K562 (cell line): ENCODE measurements at regions not wholly inside any gene's neighbourhood (a gene's known extent, or its start where the extent isn't known, plus 50 kb on each side); places are given as distances from the start of the nearest gene placed in this dataset.

Experiments used
- ATAC-seq: fragments of 200-7000 bp; cut with Tn5 transposase; 3 replicates; pipeline ENCODE4 v1.9.1; 2020; ENCODE audit warnings: moderate library complexity
- BruUV-seq: library from RNA; stranded (reverse); fragments of 400-500 nt; replicated peaks from 2 replicates; lab custom pipeline; 2021; lab: Mats Ljungman, UMichigan
- CTCF ChIA-PET: fragments of 300-600 bp; formaldehyde crosslinking; extraction: SDS; loops from one replicate; lab custom pipeline; 2021; ENCODE audit warnings: low intra/inter-chr PET ratio; lab: Yijun Ruan, JAX
- POLR2A ChIA-PET: fragments of 300-600, 350-650 bp; sonication (Branson Sonifier 250); formaldehyde crosslinking; extraction: SDS; loops from one replicate; lab custom pipeline; 2021; ENCODE audit warnings: antibody characterized with exemption, inconsistent platforms; lab: Yijun Ruan, JAX
- DNase-seq, 4 experiments: peaks; one replicate each; pipeline versions ENCODE4 v3.0.0 to v3.0.0-alpha.2; 2011 to 2018; ENCODE audit warnings: low spot score in 3 of 4, mixed read lengths in 3 of 4; ENCODE audit errors: extremely low read depth in 1 of 4
- FAIRE-seq: peaks from 2 replicates; lab custom pipeline; 2011; peaks lifted over from hg19 to GRCh38; lab: Jason Lieb, UNC
- H2AFZ ChIP-seq: 2 replicates; pipeline ENCODE4 v1.6.0; 2011; ENCODE audit warnings: low read depth, low read length, control low read depth, inconsistent platforms
- H3K27ac ChIP-seq: fragments of 200-600 bp; 3 replicates; pipeline ENCODE4 v1.8.0; 2011; ENCODE audit warnings: low read depth, mild to moderate bottlenecking, control low read depth, inconsistent platforms, low read length, moderate library complexity, mixed read lengths; ENCODE audit errors: extremely low read depth
- H3K27me3 ChIP-seq, 2 experiments: fragments of 300-600 bp in 1 of 2; 2 replicates in 1 of 2; 3 replicates in 1 of 2; pipeline versions ENCODE4 v1.6.0 to v1.8.0; 2011; ENCODE audit warnings: inconsistent platforms in 2 of 2, low read length in 2 of 2, mild to moderate bottlenecking in 1 of 2, mixed read lengths in 1 of 2, moderate library complexity in 1 of 2; ENCODE audit not compliant: control insufficient read depth in 2 of 2, insufficient read depth in 2 of 2
- H3K36me3 ChIP-seq: fragments of 300-600 bp; 3 replicates; pipeline ENCODE4 v1.8.0; 2011; ENCODE audit warnings: mild to moderate bottlenecking, low read length, inconsistent platforms; ENCODE audit not compliant: control insufficient read depth, insufficient read depth
- H3K4me1 ChIP-seq, 2 experiments: fragments of 200-600 bp in 1 of 2; replicated peaks in 1 of 2; 2 replicates in 1 of 2; 3 replicates in 1 of 2; pipeline versions ENCODE4 v1.5.1 to v1.8.0; 2011; ENCODE audit warnings: inconsistent platforms in 2 of 2, low read length in 2 of 2, mild to moderate bottlenecking in 1 of 2, mixed read lengths in 1 of 2, moderate library complexity in 1 of 2; ENCODE audit not compliant: control insufficient read depth in 2 of 2, insufficient read depth in 2 of 2
- H3K4me2 ChIP-seq: 2 replicates; pipeline ENCODE4 v1.6.1; 2011; ENCODE audit warnings: low read length, control low read depth, inconsistent platforms, mixed read lengths; ENCODE audit not compliant: insufficient read depth
- H3K4me3 ChIP-seq: fragments of 200-600 bp; sonication (generic), shearing (Covaris generic); 2 replicates; pipeline ENCODE4 v1.5.1; 2016; ENCODE audit warnings: control low read depth, inconsistent platforms
- H3K79me2 ChIP-seq: fragments of 200-600 bp; 3 replicates; pipeline ENCODE4 v1.8.0; 2011; ENCODE audit warnings: low read length, inconsistent platforms; ENCODE audit not compliant: control insufficient read depth, insufficient read depth
- H3K9ac ChIP-seq, 2 experiments: 2 replicates each; pipeline versions ENCODE4 v1.6.0 to v1.6.1; 2011; ENCODE audit warnings: low read depth in 2 of 2, low read length in 2 of 2, control low read depth in 1 of 2, inconsistent platforms in 1 of 2, mild to moderate bottlenecking in 1 of 2, mixed read lengths in 1 of 2; ENCODE audit not compliant: insufficient read depth in 1 of 2
- H3K9me1 ChIP-seq: one replicate; pipeline ENCODE4 v1.6.0; 2011; ENCODE audit warnings: inconsistent platforms, mild to moderate bottlenecking, low read length, moderate library complexity; ENCODE audit not compliant: control insufficient read depth, insufficient read depth
- H3K9me3 ChIP-seq: replicated peaks from 2 replicates; pipeline ENCODE4 v1.5.1; 2011; ENCODE audit warnings: low read depth, low read length, inconsistent platforms; ENCODE audit not compliant: control insufficient read depth, insufficient read depth
- H4K20me1 ChIP-seq: replicated peaks from 2 replicates; pipeline ENCODE4 v1.6.1; 2011; ENCODE audit warnings: low read length, inconsistent platforms, mixed read lengths; ENCODE audit not compliant: control insufficient read depth, insufficient read depth
- CBX8 ChIP-seq: fragments of 200-600 bp; sonication (generic); IDR thresholded peaks from 2 replicates; pipeline ENCODE4 v1.6.1; 2012; ENCODE audit warnings: borderline replicate concordance, mixed run types, low read depth, mild to moderate bottlenecking, moderate library complexity, mixed read lengths, low read length, control low read depth, inconsistent platforms; ENCODE audit not compliant: poor library complexity, severe bottlenecking; ENCODE audit errors: extremely low read depth
- EP400 ChIP-seq: fragments of 450-650 bp; IDR thresholded peaks from 2 replicates; pipeline ENCODE4 v1.6.1; 2017; ENCODE audit warnings: antibody characterized with exemption, mild to moderate bottlenecking, moderate library complexity
- GABPB2 ChIP-seq: fragments of 250-450 bp; sonication (Bioruptor Pico); conservative IDR thresholded peaks from 2 replicates; pipeline ENCODE4 v1.5.1; 2021; ENCODE audit warnings: mild to moderate bottlenecking
- GTF2A2 ChIP-seq: IDR thresholded peaks from 2 replicates; pipeline ENCODE4 v1.6.1; 2016; ENCODE audit warnings: mild to moderate bottlenecking, missing genetic modification characterization, missing compliant biosample characterization
- NFATC3 ChIP-seq: fragments of 450-650 bp; IDR thresholded peaks from 2 replicates; pipeline ENCODE4 v1.6.1; 2017; ENCODE audit warnings: mild to moderate bottlenecking
- PHB2 ChIP-seq: fragments of 450-650 bp; IDR thresholded peaks from 2 replicates; pipeline ENCODE4 v1.6.1; 2017; ENCODE audit warnings: low read depth
- PURB ChIP-seq: sonication (generic); formaldehyde crosslinking; IDR thresholded peaks from 2 replicates; pipeline ENCODE4 v1.9.0; 2021; ENCODE audit warnings: low read depth, mild to moderate bottlenecking, missing genetic modification reagents
- SNIP1 ChIP-seq: fragments of 450-650 bp; IDR thresholded peaks from 2 replicates; pipeline ENCODE4 v1.7.1; 2017; ENCODE audit warnings: low read depth, mild to moderate bottlenecking
- SRSF7 ChIP-seq: fragments of 200-400 bp; formaldehyde crosslinking; optimal IDR thresholded peaks from 2 replicates; pipeline ENCODE3; 2017; ENCODE audit warnings: mild to moderate bottlenecking, low read depth, low read length
- TAF15 ChIP-seq: fragments of 200-400 bp; formaldehyde crosslinking; IDR thresholded peaks from 2 replicates; pipeline ENCODE4 v1.6.1; 2017; ENCODE audit warnings: mild to moderate bottlenecking, low read depth, low read length, moderate library complexity
- ZFPM2 ChIP-seq: fragments of 250-450 bp; sonication (Bioruptor Pico); IDR thresholded peaks from 2 replicates; pipeline ENCODE4 v1.5.1; 2022; ENCODE audit warnings: mild to moderate bottlenecking
- ZKSCAN3 ChIP-seq: fragments of 250-450 bp; sonication (Bioruptor Pico); IDR thresholded peaks from 2 replicates; pipeline ENCODE4 v1.4.0; 2020
- ZNF140 ChIP-seq: fragments of 250-450 bp; sonication (Bioruptor Pico); IDR thresholded peaks from 2 replicates; pipeline ENCODE4 v1.8.0; 2021; ENCODE audit warnings: moderate library complexity, mild to moderate bottlenecking, inconsistent platforms
- ZNF184 ChIP-seq: sonication (generic); formaldehyde crosslinking; IDR thresholded peaks from 2 replicates; pipeline ENCODE4 v1.5.0; 2020; ENCODE audit warnings: missing genetic modification reagents
- ZNF263 ChIP-seq: sonication (generic); formaldehyde crosslinking; IDR thresholded peaks from 2 replicates; pipeline ENCODE4 v1.8.0; 2022; ENCODE audit warnings: mild to moderate bottlenecking, missing genetic modification reagents, borderline replicate concordance
- WGBS: fragments of 100-300 bp; shearing (Covaris generic); methylation state at CpG from one replicate; pipeline ENCODE4 v1.1.6; 2016; ENCODE audit warnings: low coverage, mixed read lengths; ENCODE audit not compliant: insufficient coverage; ENCODE audit errors: missing lambda C conversion rate; 5-methylcytosine and 5-hydroxymethylcytosine counted together
- in situ Hi-C: fragments of 300-500 bp; cut with MboI; formaldehyde crosslinking; loops from 4 replicates; pipeline ENCODE4 v1.15.0; 2018; ENCODE audit warnings: inconsistent platforms, mixed read lengths
- intact Hi-C: fragments of 100-400 bp; cut with micrococcal nuclease; formaldehyde crosslinking; loops from 2 replicates; pipeline ENCODE4 v1.14.2; 2022
- TF ChIP-seq, protein P1 (sequence below), 2 experiments: fragments of 450-650 bp in 1 of 2; sonication (generic) in 1 of 2; formaldehyde crosslinking in 1 of 2; IDR thresholded peaks; 2 replicates each; pipeline versions ENCODE4 v1.7.1 to v1.9.0; 2016 to 2022; ENCODE audit warnings: inconsistent platforms in 1 of 2, mild to moderate bottlenecking in 1 of 2, missing genetic modification reagents in 1 of 2

- H3K27me3 ChIP-seq, result no peaks in the 10 kb centered on the region
- WGBS, result 4% methylated on average over 1 of the region's 1 CpG
Observed at GRCh38 chr7:19421861-19422260, 276.6 kb upstream of the FERD3L start.

More at GRCh38 chr7:19421861-19422260, 276.6 kb upstream of the FERD3L start:
- H4K20me1 ChIP-seq, result no peaks in the 10 kb centered on the region
- no peak overlapping the region for H3K27ac ChIP-seq
- POLR2A ChIA-PET, result no interaction called here
- DNase-seq (no peak), ATAC-seq (no peak), FAIRE-seq (no peak)
- H3K4me2 ChIP-seq, result no peak overlapping the region
- no peaks in the 10 kb centered on the region for H3K4me1 ChIP-seq
- in situ Hi-C loops, result no loop called here
- intact Hi-C loops, result no loop called here
- no peaks in the 10 kb centered on the region for H3K36me3 ChIP-seq
- no peak overlapping the region for H3K9ac ChIP-seq
- H2AFZ ChIP-seq, result no peak overlapping the region
- H3K79me2 ChIP-seq, result no peaks in the 10 kb centered on the region
- no TSS peak for BruUV-seq
- no peak overlapping the region for H3K4me3 ChIP-seq
- no peaks in the 10 kb centered on the region for H3K9me1 ChIP-seq
- no peak for TF ChIP-seq PHB2
- TF ChIP-seq GTF2A2 (tag), result no peak
- no peak for TF ChIP-seq ZNF140 (CRISPR knock-in tag)
- TF ChIP-seq EP400, result no peak
- TF ChIP-seq ZFPM2 (CRISPR knock-in tag), result no peak
- TF ChIP-seq ZKSCAN3 (CRISPR knock-in tag), result no peak
- TF ChIP-seq, protein P1, sequence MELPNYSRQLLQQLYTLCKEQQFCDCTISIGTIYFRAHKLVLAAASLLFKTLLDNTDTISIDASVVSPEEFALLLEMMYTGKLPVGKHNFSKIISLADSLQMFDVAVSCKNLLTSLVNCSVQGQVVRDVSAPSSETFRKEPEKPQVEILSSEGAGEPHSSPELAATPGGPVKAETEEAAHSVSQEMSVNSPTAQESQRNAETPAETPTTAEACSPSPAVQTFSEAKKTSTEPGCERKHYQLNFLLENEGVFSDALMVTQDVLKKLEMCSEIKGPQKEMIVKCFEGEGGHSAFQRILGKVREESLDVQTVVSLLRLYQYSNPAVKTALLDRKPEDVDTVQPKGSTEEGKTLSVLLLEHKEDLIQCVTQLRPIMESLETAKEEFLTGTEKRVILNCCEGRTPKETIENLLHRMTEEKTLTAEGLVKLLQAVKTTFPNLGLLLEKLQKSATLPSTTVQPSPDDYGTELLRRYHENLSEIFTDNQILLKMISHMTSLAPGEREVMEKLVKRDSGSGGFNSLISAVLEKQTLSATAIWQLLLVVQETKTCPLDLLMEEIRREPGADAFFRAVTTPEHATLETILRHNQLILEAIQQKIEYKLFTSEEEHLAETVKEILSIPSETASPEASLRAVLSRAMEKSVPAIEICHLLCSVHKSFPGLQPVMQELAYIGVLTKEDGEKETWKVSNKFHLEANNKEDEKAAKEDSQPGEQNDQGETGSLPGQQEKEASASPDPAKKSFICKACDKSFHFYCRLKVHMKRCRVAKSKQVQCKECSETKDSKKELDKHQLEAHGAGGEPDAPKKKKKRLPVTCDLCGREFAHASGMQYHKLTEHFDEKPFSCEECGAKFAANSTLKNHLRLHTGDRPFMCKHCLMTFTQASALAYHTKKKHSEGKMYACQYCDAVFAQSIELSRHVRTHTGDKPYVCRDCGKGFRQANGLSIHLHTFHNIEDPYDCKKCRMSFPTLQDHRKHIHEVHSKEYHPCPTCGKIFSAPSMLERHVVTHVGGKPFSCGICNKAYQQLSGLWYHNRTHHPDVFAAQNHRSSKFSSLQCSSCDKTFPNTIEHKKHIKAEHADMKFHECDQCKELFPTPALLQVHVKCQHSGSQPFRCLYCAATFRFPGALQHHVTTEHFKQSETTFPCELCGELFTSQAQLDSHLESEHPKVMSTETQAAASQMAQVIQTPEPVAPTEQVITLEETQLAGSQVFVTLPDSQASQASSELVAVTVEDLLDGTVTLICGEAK (IDR thresholded peaks at IDR 0.05), result no peak
- TF ChIP-seq, protein P1 (CRISPR knock-in tag; IDR thresholded peaks at IDR 0.05), result no peak
- TF ChIP-seq SNIP1, result no peak
- no peak for TF ChIP-seq CBX8
- no peak for TF ChIP-seq SRSF7
- TF ChIP-seq ZNF263 (CRISPR knock-in tag), result no peak
- no peak for TF ChIP-seq NFATC3
- TF ChIP-seq TAF15, result no peak
- no peak for TF ChIP-seq PURB (CRISPR knock-in tag)
- TF ChIP-seq GABPB2 (CRISPR knock-in tag), result no peak
- no peak for TF ChIP-seq ZNF184 (CRISPR knock-in tag)
- CTCF ChIA-PET, result no interaction called here
- no peaks in the 10 kb centered on the region; the same call in 1 of the 2 replicates for H3K9me3 ChIP-seq
